Liver (tissue), 3 donors: ENCODE measurements at regions not wholly inside any gene's neighbourhood (a gene's known extent, or its start where the extent isn't known, plus 50 kb on each side); places are given as distances from the start of the nearest gene placed in this dataset.

Experiments
- EGR1 ChIP-seq, 2 donors: IDR thresholded peaks; 2 replicates each; pipeline ENCODE4 v1.6.1; 2016 to 2018; ENCODE audit warnings: antibody characterized with exemption in 2 of 2, low read depth in 2 of 2
- JUND ChIP-seq, 2 donors: IDR thresholded peaks; 2 replicates each; pipeline ENCODE4 v1.6.1; 2016; ENCODE audit warnings: antibody characterized with exemption in 2 of 2
- TAF1 ChIP-seq: conservative IDR thresholded peaks from 2 replicates; pipeline ENCODE4 v1.6.1; 2016; ENCODE audit warnings: antibody characterized with exemption, mild to moderate bottlenecking
- TF ChIP-seq, protein P1 (sequence below): fragments of 150-350 bp; IDR thresholded peaks from 2 replicates; pipeline ENCODE4 v1.5.1; 2017; ENCODE audit warnings: improper control_type of control experiment, low read depth, low read length; ENCODE audit not compliant: missing input control
- TF ChIP-seq, protein P2 (sequence below): IDR thresholded peaks from 2 replicates; pipeline ENCODE4 v1.6.1; 2016; ENCODE audit warnings: antibody characterized with exemption
- TF ChIP-seq, protein P3 (sequence below): IDR thresholded peaks from 2 replicates; pipeline ENCODE4 v1.6.1; 2016; ENCODE audit warnings: antibody characterized with exemption
- donor health status: healthy.
- donor health status: healthy.

DNA sequence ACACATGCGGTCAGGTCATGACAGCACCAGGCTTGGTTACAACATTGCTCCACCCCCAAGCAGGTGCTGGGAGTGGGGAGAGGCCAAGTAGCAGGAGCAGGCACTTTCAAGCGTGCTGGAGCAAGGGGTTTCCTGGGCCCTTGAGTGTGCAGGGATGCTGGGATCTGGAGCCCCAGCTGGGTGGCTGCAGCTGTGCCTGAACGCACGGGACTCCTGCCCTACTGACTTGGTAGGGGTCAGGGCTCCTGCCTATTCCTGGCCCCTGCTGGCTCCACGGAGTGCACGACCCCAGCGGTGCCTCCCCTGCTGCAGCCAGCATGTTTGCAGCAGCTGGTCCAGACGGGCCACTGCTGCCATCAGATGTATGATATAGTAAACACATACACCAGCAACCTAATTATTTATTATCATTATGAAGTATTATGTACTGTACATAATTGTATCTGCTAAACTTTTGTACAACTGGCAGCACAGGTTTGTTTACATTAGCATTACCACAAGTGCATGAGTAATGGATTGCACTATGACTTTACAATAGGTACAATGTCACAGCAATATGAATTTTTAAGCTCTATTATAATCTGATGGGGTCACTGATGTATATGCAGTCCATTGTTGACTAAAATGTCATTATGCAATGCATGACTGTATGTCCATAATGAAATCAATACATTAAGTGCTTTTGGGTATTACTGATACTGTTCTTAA lies 620.6 kb downstream of the RAPGEF2 start:
- TF ChIP-seq, protein P1, sequence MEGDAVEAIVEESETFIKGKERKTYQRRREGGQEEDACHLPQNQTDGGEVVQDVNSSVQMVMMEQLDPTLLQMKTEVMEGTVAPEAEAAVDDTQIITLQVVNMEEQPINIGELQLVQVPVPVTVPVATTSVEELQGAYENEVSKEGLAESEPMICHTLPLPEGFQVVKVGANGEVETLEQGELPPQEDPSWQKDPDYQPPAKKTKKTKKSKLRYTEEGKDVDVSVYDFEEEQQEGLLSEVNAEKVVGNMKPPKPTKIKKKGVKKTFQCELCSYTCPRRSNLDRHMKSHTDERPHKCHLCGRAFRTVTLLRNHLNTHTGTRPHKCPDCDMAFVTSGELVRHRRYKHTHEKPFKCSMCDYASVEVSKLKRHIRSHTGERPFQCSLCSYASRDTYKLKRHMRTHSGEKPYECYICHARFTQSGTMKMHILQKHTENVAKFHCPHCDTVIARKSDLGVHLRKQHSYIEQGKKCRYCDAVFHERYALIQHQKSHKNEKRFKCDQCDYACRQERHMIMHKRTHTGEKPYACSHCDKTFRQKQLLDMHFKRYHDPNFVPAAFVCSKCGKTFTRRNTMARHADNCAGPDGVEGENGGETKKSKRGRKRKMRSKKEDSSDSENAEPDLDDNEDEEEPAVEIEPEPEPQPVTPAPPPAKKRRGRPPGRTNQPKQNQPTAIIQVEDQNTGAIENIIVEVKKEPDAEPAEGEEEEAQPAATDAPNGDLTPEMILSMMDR: no peak
- TF ChIP-seq EGR1 (IDR thresholded peaks at IDR 0.05; ENCODE audit: low read depth in 2 of 2): no peak
- TF ChIP-seq TAF1: no peak
- TF ChIP-seq, protein P2, sequence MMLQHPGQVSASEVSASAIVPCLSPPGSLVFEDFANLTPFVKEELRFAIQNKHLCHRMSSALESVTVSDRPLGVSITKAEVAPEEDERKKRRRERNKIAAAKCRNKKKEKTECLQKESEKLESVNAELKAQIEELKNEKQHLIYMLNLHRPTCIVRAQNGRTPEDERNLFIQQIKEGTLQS: no peak
- TF ChIP-seq, protein P3, sequence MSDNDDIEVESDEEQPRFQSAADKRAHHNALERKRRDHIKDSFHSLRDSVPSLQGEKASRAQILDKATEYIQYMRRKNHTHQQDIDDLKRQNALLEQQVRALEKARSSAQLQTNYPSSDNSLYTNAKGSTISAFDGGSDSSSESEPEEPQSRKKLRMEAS: no peak
- TF ChIP-seq JUND (IDR thresholded peaks at IDR 0.05): no peak
